Astrocyte (in vitro differentiated cells and primary cell): ENCODE measurements at regions not wholly inside any gene's neighbourhood (a gene's known extent, or its start where the extent isn't known, plus 50 kb on each side); places are given as distances from the start of the nearest gene placed in this dataset.

Source experiments
- DNase-seq: peaks from one replicate; pipeline ENCODE4 v3.0.0-alpha.2; 2010; ENCODE audit warnings: low read depth
- FAIRE-seq: peaks from 2 replicates; lab custom pipeline; 2011; peaks lifted over from hg19 to GRCh38; lab: Jason Lieb, UNC
- H2AFZ ChIP-seq: 2 replicates; pipeline ENCODE4 v1.6.0; 2012; ENCODE audit warnings: low read depth, low read length, inconsistent platforms
- H3K27ac ChIP-seq: 2 replicates; pipeline ENCODE4 v1.5.1; 2011; ENCODE audit warnings: low read depth, low read length, inconsistent platforms
- H3K27me3 ChIP-seq: 2 replicates; pipeline ENCODE4 v1.6.0; 2011; ENCODE audit warnings: low read length, inconsistent platforms; ENCODE audit not compliant: insufficient read depth
- H3K36me3 ChIP-seq: 2 replicates; pipeline ENCODE4 v1.5.1; 2011; ENCODE audit warnings: low read length, inconsistent platforms; ENCODE audit not compliant: insufficient read depth
- H3K4me1 ChIP-seq: 2 replicates; pipeline ENCODE4 v1.5.1; 2011; ENCODE audit warnings: low read length, inconsistent platforms; ENCODE audit not compliant: insufficient read depth
- H3K4me2 ChIP-seq: 2 replicates; pipeline ENCODE4 v1.6.0; 2012; ENCODE audit warnings: low read length, inconsistent platforms
- H3K4me3 ChIP-seq: 2 replicates; pipeline ENCODE4 v1.5.1; 2011; ENCODE audit warnings: low read depth, mild to moderate bottlenecking, low read length, inconsistent platforms; ENCODE audit not compliant: insufficient read depth
- H3K79me2 ChIP-seq: 2 replicates; pipeline ENCODE4 v1.6.0; 2012; ENCODE audit warnings: mild to moderate bottlenecking, low read length, inconsistent platforms; ENCODE audit not compliant: insufficient read depth
- H3K9ac ChIP-seq: 2 replicates; pipeline ENCODE4 v1.6.0; 2012; ENCODE audit warnings: mild to moderate bottlenecking, low read length, inconsistent platforms
- H3K9me3 ChIP-seq: 2 replicates; pipeline ENCODE4 v1.5.1; 2012; ENCODE audit warnings: low read depth, mild to moderate bottlenecking, low read length, inconsistent platforms; ENCODE audit not compliant: insufficient read depth
- H4K20me1 ChIP-seq: 2 replicates; pipeline ENCODE4 v1.6.0; 2012; ENCODE audit warnings: low read length, inconsistent platforms; ENCODE audit not compliant: insufficient read depth
- H3K27ac Mint-ChIP-seq: one replicate; pipeline ENCODE4 v1.8.0; 2021; ENCODE audit warnings: mild to moderate bottlenecking, mixed read lengths; ENCODE audit not compliant: unreplicated experiment
- H3K27me3 Mint-ChIP-seq: one replicate; pipeline ENCODE4 v1.8.0; 2021; ENCODE audit warnings: low read depth, mixed read lengths; ENCODE audit not compliant: unreplicated experiment
- H3K36me3 Mint-ChIP-seq: one replicate; pipeline ENCODE4 v1.8.0; 2021; ENCODE audit warnings: low read depth, mixed read lengths; ENCODE audit not compliant: unreplicated experiment
- H3K4me1 Mint-ChIP-seq: one replicate; pipeline ENCODE4 v1.8.0; 2021; ENCODE audit warnings: low read depth, mixed read lengths; ENCODE audit not compliant: unreplicated experiment
- H3K4me3 Mint-ChIP-seq: one replicate; pipeline ENCODE4 v1.8.0; 2021; ENCODE audit warnings: mild to moderate bottlenecking, moderate library complexity, mixed read lengths; ENCODE audit not compliant: unreplicated experiment
- H3K9me3 Mint-ChIP-seq: one replicate; pipeline ENCODE4 v1.8.0; 2021; ENCODE audit warnings: mild to moderate bottlenecking, mixed read lengths; ENCODE audit not compliant: unreplicated experiment
- EZH2 ChIP-seq: IDR thresholded peaks from 2 replicates; pipeline ENCODE4 v1.6.1; 2012; ENCODE audit warnings: mild to moderate bottlenecking, low read length, inconsistent platforms; ENCODE audit not compliant: insufficient read depth
- TF ChIP-seq, protein P1 (sequence below): IDR thresholded peaks from 2 replicates; pipeline ENCODE4 v1.5.1; 2011; ENCODE audit warnings: low read depth, mild to moderate bottlenecking, inconsistent platforms, low read length, moderate library complexity; ENCODE audit not compliant: insufficient read depth

- Histone ChIP-seq H4K20me1 (peaks cover 75% of the 10 kb centered on the region), H3K9ac (peak overlapping the region; percentile 86), H3K36me3 (no peaks in the 10 kb centered on the region), H3K4me2 (peak overlapping the region; percentile 91), H3K27ac (peak overlapping the region; percentile 86), H3K4me1 (peaks cover 68% of the 10 kb centered on the region), H3K4me3 (no peak overlapping the region), H3K9me3 (no peaks in the 10 kb centered on the region), H3K79me2 (peaks cover 94% of the 10 kb centered on the region), H3K27me3 (no peaks in the 10 kb centered on the region), H2AFZ (no peak overlapping the region)
- DNase-seq: peak; percentile 90
- peaks cover 2% of the 10 kb centered on the region for H3K9me3 Mint-ChIP-seq
- TF ChIP-seq, protein P1, sequence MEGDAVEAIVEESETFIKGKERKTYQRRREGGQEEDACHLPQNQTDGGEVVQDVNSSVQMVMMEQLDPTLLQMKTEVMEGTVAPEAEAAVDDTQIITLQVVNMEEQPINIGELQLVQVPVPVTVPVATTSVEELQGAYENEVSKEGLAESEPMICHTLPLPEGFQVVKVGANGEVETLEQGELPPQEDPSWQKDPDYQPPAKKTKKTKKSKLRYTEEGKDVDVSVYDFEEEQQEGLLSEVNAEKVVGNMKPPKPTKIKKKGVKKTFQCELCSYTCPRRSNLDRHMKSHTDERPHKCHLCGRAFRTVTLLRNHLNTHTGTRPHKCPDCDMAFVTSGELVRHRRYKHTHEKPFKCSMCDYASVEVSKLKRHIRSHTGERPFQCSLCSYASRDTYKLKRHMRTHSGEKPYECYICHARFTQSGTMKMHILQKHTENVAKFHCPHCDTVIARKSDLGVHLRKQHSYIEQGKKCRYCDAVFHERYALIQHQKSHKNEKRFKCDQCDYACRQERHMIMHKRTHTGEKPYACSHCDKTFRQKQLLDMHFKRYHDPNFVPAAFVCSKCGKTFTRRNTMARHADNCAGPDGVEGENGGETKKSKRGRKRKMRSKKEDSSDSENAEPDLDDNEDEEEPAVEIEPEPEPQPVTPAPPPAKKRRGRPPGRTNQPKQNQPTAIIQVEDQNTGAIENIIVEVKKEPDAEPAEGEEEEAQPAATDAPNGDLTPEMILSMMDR: no peak
- TF ChIP-seq EZH2: no peak
- H3K4me1 Mint-ChIP-seq: peaks cover 60% of the 10 kb centered on the region
- peak overlapping the region; percentile 79 for H3K4me3 Mint-ChIP-seq
- peaks cover 12% of the 10 kb centered on the region for H3K36me3 Mint-ChIP-seq
- no peaks in the 10 kb centered on the region for H3K27me3 Mint-ChIP-seq
- peak; percentile 80 for FAIRE-seq
- peak overlapping the region; percentile 96 for H3K27ac Mint-ChIP-seq
These were observed 91.5 kb upstream of the IPO9 start for GRCh38 chr1:201737352-201738060.

DNA sequence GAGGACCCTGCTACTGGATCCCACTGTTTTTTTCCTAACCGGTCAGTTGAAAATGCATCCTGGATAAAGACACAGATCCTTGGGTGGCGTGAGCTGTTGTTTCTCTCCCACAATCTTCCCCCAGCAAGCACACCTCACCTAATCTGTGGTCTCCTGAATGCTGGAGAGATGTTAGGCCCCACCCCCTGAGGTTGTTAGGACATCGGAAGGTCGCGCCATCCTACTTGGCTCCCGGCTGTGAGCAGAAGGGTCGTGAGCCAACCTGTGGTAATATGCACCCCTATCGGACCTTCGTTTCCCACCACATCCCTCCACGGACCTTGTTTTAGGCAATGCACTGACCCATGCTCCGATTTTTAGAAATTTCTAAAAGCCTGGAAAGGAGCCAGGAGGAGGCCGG, 89.9 kb upstream of the IPO9 start:
- Histone ChIP-seq H3K27ac (peak overlapping the region; percentile 86), H2AFZ (no peak overlapping the region), H3K27me3 (no peaks in the 10 kb centered on the region), H4K20me1 (peaks cover 80% of the 10 kb centered on the region), H3K9me3 (no peaks in the 10 kb centered on the region), H3K4me3 (peak overlapping the region; percentile 67), H3K36me3 (peaks cover 8% of the 10 kb centered on the region), H3K4me1 (peaks cover 73% of the 10 kb centered on the region), H3K4me2 (peak overlapping the region; percentile 91), H3K79me2 (peaks cover 99% of the 10 kb centered on the region), H3K9ac (peak overlapping the region; percentile 86)
- FAIRE-seq: no peak
- no peak for TF ChIP-seq EZH2
- TF ChIP-seq, protein P1: no peak
- H3K27me3 Mint-ChIP-seq: no peaks in the 10 kb centered on the region
- peaks cover 9% of the 10 kb centered on the region for H3K36me3 Mint-ChIP-seq
- no peaks in the 10 kb centered on the region for H3K9me3 Mint-ChIP-seq
- H3K27ac Mint-ChIP-seq: peak overlapping the region; percentile 75
- peak overlapping the region; percentile 99 for H3K4me3 Mint-ChIP-seq
- DNase-seq: no peak
- H3K4me1 Mint-ChIP-seq: peaks cover 58% of the 10 kb centered on the region

DNA sequence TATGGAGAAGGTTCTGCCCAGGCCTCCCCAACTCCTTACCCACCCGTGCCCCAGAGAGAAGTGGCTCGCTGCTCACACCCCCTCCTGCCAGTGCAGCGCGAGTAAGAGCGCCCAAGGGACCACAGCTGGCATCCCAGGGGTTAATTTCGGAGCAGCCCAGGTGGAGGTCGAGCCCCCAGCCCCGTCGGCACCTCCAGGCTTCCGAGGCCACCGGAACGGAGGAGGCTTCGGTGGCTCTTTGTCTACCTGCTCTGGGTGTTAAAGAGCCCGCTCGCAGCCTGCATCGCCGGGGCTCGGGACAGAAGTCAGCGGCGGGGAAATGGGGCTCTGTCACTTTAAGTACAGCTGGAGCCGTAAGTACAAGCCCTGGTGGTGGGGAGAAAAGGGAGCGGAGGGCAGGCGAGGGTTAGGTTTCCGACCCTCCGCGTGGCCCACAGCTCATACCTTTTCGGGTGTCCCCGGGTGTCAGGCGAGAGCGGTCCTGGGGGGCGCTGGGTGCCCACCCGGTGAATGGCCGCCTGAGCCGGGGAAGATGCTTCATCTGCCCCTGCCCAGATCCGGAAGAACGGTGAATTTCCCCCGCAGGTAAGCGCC, 89.4 kb upstream of the IPO9 start:
- Histone ChIP-seq H3K4me1 (peaks cover 74% of the 10 kb centered on the region), H3K79me2 (peaks cover 100% of the 10 kb centered on the region), H3K27me3 (no peaks in the 10 kb centered on the region), H4K20me1 (peaks cover 80% of the 10 kb centered on the region), H3K9me3 (no peaks in the 10 kb centered on the region), H3K36me3 (peaks cover 12% of the 10 kb centered on the region), H3K4me2 (peak overlapping the region; percentile 91), H3K27ac (peak overlapping the region; percentile 86), H3K4me3 (peak overlapping the region; percentile 67), H2AFZ (no peak overlapping the region), H3K9ac (peak overlapping the region; percentile 86)
- no peak for DNase-seq
- Mint-ChIP-seq H3K27me3 (no peaks in the 10 kb centered on the region), H3K9me3 (no peaks in the 10 kb centered on the region), H3K4me3 (peak overlapping the region; percentile 99), H3K27ac (peak overlapping the region; percentile 75), H3K4me1 (peaks cover 63% of the 10 kb centered on the region), H3K36me3 (peaks cover 12% of the 10 kb centered on the region)
- FAIRE-seq: no peak
- no peak for TF ChIP-seq EZH2
- TF ChIP-seq, protein P1: no peak
